IMR-90 (cell line): ENCODE measurements at regions not wholly inside any gene's neighbourhood (a gene's known extent, or its start where the extent isn't known, plus 50 kb on each side); places are given as distances from the start of the nearest gene placed in this dataset.

Source experiments
- BHLHE40 ChIP-seq: fragments of 150-350 bp; IDR thresholded peaks from 2 replicates; pipeline ENCODE4 v1.6.1; 2016; ENCODE audit warnings: mild to moderate bottlenecking, low read depth, low read length
- CEBPB ChIP-seq: IDR thresholded peaks from 2 replicates; pipeline ENCODE4 v1.6.1; 2012; ENCODE audit warnings: low read depth, low read length, improper control_type of control experiment
- CHD1 ChIP-seq: IDR thresholded peaks from 2 replicates; pipeline ENCODE4 v1.6.1; 2012; ENCODE audit warnings: low read depth, low read length, improper control_type of control experiment
- CTCF ChIP-seq: conservative IDR thresholded peaks from 2 replicates; pipeline ENCODE4 v1.5.1; 2012; ENCODE audit warnings: mild to moderate bottlenecking, low read depth, low read length, improper control_type of control experiment
- ELK1 ChIP-seq: fragments of 150-350 bp; IDR thresholded peaks from 2 replicates; pipeline ENCODE4 v1.6.1; 2016; ENCODE audit warnings: low read depth, mild to moderate bottlenecking, low read length, moderate library complexity, borderline replicate concordance
- POLR2A ChIP-seq: IDR thresholded peaks from 2 replicates; pipeline ENCODE4 v1.6.1; 2012; ENCODE audit warnings: mild to moderate bottlenecking, low read depth, low read length
- RAD21 ChIP-seq: IDR thresholded peaks from 2 replicates; pipeline ENCODE4 v1.6.1; 2012; ENCODE audit warnings: low read length, improper control_type of control experiment
- RCOR1 ChIP-seq: IDR thresholded peaks from 2 replicates; pipeline ENCODE4 v1.6.1; 2012; ENCODE audit warnings: mild to moderate bottlenecking, low read length, improper control_type of control experiment; ENCODE audit not compliant: insufficient replicate concordance
- SMC3 ChIP-seq: fragments of 150-350 bp; IDR thresholded peaks from 2 replicates; pipeline ENCODE4 v1.6.1; 2016; ENCODE audit warnings: low read depth, mild to moderate bottlenecking, antibody characterized with exemption, low read length, moderate library complexity
- USF2 ChIP-seq: fragments of 150-350 bp; IDR thresholded peaks from 2 replicates; pipeline ENCODE4 v1.6.1; 2017; ENCODE audit warnings: mild to moderate bottlenecking, antibody characterized with exemption, low read length, low read depth

DNA sequence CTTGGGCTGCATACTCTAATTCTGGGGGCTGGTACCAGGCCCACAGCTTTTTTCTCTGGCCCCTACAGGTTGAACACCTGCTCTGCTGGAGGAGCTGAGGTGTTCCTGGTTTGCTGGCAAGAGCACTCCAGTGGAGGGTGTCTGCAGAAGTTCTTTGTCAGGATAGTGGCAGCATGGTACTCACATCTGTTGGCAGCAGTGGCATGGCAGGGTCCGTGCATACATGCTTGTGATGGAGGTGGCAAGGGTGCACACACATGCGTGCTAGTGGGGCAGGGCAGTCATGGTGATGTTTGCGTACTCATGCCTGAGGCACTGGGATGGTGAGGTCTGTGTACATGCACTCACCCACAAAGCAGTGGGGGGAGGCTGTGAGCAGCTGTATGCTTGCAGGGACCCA, 235.5 kb upstream of the KLF8 start:
- TF ChIP-seq POLR2A (no peak), USF2 (no peak), CTCF (no peak), RAD21 (no peak), SMC3 (no peak), BHLHE40 (no peak), ELK1 (no peak), CEBPB (no peak), CHD1 (no peak), RCOR1 (no peak)
